ENCODE measurements at regions not wholly inside any gene's neighbourhood (a gene's known extent, or its start where the extent isn't known, plus 50 kb on each side); places are given as distances from the start of the nearest gene placed in this dataset.

GRCh38 chr18:64270608-64271007 is 121.7 kb upstream of the LINC00305 start:
- H3K4me2 ChIP-seq = no peak overlapping the region
- no peak overlapping the region for H3K27ac ChIP-seq
- H3K4me1 ChIP-seq (ENCODE audit: insufficient read depth) = peaks cover 6% of the 10 kb centered on the region
- no peak for DNase-seq (ENCODE audit: low spot score)
- WGBS (ENCODE audit: low lambda C conversion rate, missing lambda C conversion rate) = 97% methylated on average over 1 of the region's 1 CpG
- no peak for TF ChIP-seq EZH2phosphoT487 (IDR thresholded peaks at IDR 0.05; ENCODE audit: low read depth, severe bottlenecking, unreplicated experiment)
- TF ChIP-seq CTCF (IDR thresholded peaks at IDR 0.05; ENCODE audit: poor library complexity) = no peak
- TF ChIP-seq EZH2 (IDR thresholded peaks at IDR 0.05; ENCODE audit: borderline replicate concordance) = no peak
- H3K79me2 ChIP-seq = no peaks in the 10 kb centered on the region
- H4K20me1 ChIP-seq (ENCODE audit: insufficient read depth, poor library complexity, severe bottlenecking) = no peaks in the 10 kb centered on the region
- H3K9me2 ChIP-seq (replicated peaks; ENCODE audit: insufficient read depth) = no peaks in the 10 kb centered on the region
- no peak overlapping the region for H3K4me3 ChIP-seq
- no peaks in the 10 kb centered on the region for H3K27me3 ChIP-seq
- no peak overlapping the region for H2AFZ ChIP-seq
- no peaks in the 10 kb centered on the region for H3K36me3 ChIP-seq (replicated peaks; ENCODE audit: insufficient read depth, low read depth)
- no peaks in the 10 kb centered on the region for H3K9me3 ChIP-seq (ENCODE audit: low read depth)

DNA sequence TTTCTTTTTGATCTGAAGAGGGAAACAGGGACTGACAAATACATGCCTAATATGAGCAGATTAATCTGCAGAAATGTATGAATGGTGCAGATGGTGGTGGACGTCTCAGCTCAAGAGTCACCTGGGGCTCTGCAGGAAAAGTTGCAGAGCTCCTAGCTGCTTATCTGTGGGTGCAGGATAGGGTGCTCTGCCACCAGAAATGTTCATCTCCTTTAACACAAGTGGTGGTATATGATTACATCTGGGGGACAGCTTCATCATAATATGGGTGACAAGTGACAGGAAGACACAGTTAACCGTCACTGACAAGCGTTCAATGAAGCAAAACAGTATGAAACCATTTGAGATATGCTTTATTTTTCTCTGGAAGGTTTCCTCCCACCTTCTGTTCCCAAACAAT is 121.2 kb upstream of the LINC00305 start:
- H3K36me3 ChIP-seq (replicated peaks; ENCODE audit: insufficient read depth, low read depth) = no peaks in the 10 kb centered on the region
- no peak overlapping the region for H3K4me3 ChIP-seq
- no peaks in the 10 kb centered on the region for H3K9me2 ChIP-seq (replicated peaks; ENCODE audit: insufficient read depth)
- no peak for TF ChIP-seq EZH2phosphoT487 (IDR thresholded peaks at IDR 0.05; ENCODE audit: low read depth, severe bottlenecking, unreplicated experiment)
- no peak for TF ChIP-seq CTCF (IDR thresholded peaks at IDR 0.05; ENCODE audit: poor library complexity)
- no peak for TF ChIP-seq EZH2 (IDR thresholded peaks at IDR 0.05; ENCODE audit: borderline replicate concordance)
- H3K27me3 ChIP-seq = no peaks in the 10 kb centered on the region
- DNase-seq (ENCODE audit: low spot score) = no peak
- H3K27ac ChIP-seq = no peak overlapping the region
- H3K4me1 ChIP-seq (ENCODE audit: insufficient read depth) = peaks cover under 1% of the 10 kb centered on the region
- H3K4me2 ChIP-seq = no peak overlapping the region
- H3K79me2 ChIP-seq = no peaks in the 10 kb centered on the region
- H4K20me1 ChIP-seq (ENCODE audit: insufficient read depth, poor library complexity, severe bottlenecking) = no peaks in the 10 kb centered on the region
- no peaks in the 10 kb centered on the region for H3K9me3 ChIP-seq (ENCODE audit: low read depth)
- H2AFZ ChIP-seq = no peak overlapping the region
- 95% methylated on average over 3 of the region's 3 CpGs for WGBS (ENCODE audit: low lambda C conversion rate, missing lambda C conversion rate)

- H3K36me3 ChIP-seq (replicated peaks; ENCODE audit: insufficient read depth, low read depth) = no peaks in the 10 kb centered on the region
- no peaks in the 10 kb centered on the region for H4K20me1 ChIP-seq (ENCODE audit: insufficient read depth, poor library complexity, severe bottlenecking)
- 35% methylated on average over 2 of the region's 2 CpGs for WGBS (ENCODE audit: low lambda C conversion rate, missing lambda C conversion rate)
- no peaks in the 10 kb centered on the region for H3K9me2 ChIP-seq (replicated peaks; ENCODE audit: insufficient read depth)
- H3K4me2 ChIP-seq = no peak overlapping the region
- TF ChIP-seq EZH2phosphoT487 (IDR thresholded peaks at IDR 0.05; ENCODE audit: low read depth, severe bottlenecking, unreplicated experiment) (no peak), EZH2 (IDR thresholded peaks at IDR 0.05; ENCODE audit: borderline replicate concordance) (no peak), CTCF (IDR thresholded peaks at IDR 0.05; ENCODE audit: poor library complexity) (no peak)
- H2AFZ ChIP-seq = no peak overlapping the region
- H3K27ac ChIP-seq = no peak overlapping the region
- H3K4me3 ChIP-seq = no peak overlapping the region
- no peaks in the 10 kb centered on the region for H3K9me3 ChIP-seq (ENCODE audit: low read depth)
- no peak for DNase-seq (ENCODE audit: low spot score)
- H3K79me2 ChIP-seq = no peaks in the 10 kb centered on the region
- no peaks in the 10 kb centered on the region for H3K4me1 ChIP-seq (ENCODE audit: insufficient read depth)
- H3K27me3 ChIP-seq = no peaks in the 10 kb centered on the region
Measured at GRCh38 chr18:64264171-64264570, 115.3 kb upstream of the LINC00305 start.

DNA sequence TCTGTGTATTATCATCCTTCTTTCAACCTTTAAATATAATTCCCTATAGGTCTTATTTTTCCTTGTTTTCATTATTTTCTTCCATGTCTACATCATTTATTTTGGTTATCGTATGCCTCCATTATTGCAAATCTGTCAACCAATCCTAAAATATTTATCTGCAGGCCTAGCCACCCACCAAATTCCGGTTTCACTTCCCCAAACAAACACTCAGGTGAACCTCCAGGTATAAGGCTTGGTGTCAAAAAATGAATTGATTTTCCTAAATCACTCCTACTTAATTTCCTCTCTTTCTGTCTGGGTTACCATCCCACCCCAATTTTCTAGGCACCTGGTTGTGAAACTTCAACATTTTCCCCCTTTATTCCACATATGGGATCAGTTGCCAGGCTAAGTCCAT is 111.9 kb upstream of the LINC00305 start:
- Histone ChIP-seq H3K4me1 (ENCODE audit: insufficient read depth) (no peaks in the 10 kb centered on the region), H3K27ac (no peak overlapping the region), H3K27me3 (no peaks in the 10 kb centered on the region), H3K4me2 (no peak overlapping the region), H3K4me3 (no peak overlapping the region), H4K20me1 (ENCODE audit: insufficient read depth, poor library complexity, severe bottlenecking) (no peaks in the 10 kb centered on the region), H3K9me2 (replicated peaks; ENCODE audit: insufficient read depth) (no peaks in the 10 kb centered on the region), H3K36me3 (replicated peaks; ENCODE audit: insufficient read depth, low read depth) (no peaks in the 10 kb centered on the region), H3K79me2 (no peaks in the 10 kb centered on the region), H3K9me3 (ENCODE audit: low read depth) (no peaks in the 10 kb centered on the region), H2AFZ (no peak overlapping the region)
- DNase-seq (ENCODE audit: low spot score) = no peak
- TF ChIP-seq EZH2 (IDR thresholded peaks at IDR 0.05; ENCODE audit: borderline replicate concordance) (no peak), EZH2phosphoT487 (IDR thresholded peaks at IDR 0.05; ENCODE audit: low read depth, severe bottlenecking, unreplicated experiment) (no peak)
- 93% methylated on average over 2 of the region's 2 CpGs for WGBS (ENCODE audit: low lambda C conversion rate, missing lambda C conversion rate)

Measured in hepatocyte (in vitro differentiated cells).